Omental fat pad (tissue), 3 donors: ENCODE measurements at regions not wholly inside any gene's neighbourhood (a gene's known extent, or its start where the extent isn't known, plus 50 kb on each side); places are given as distances from the start of the nearest gene placed in this dataset.

Experiments used
- ATAC-seq: fragments of 150-250 bp; one replicate; pipeline ENCODE4 v1.9.1; 2016; ENCODE audit warnings: mild to moderate bottlenecking, moderate library complexity; ENCODE audit not compliant: low FRiP score
- DNase-seq: peaks from one replicate; pipeline ENCODE4 v3.0.0-alpha.2; 2019; ENCODE audit warnings: low spot score
- TF ChIP-seq, protein P1 (sequence below), 3 donors: fragments of 450-650 bp; IDR thresholded peaks; one replicate each; pipeline ENCODE4 v1.5.1; 2016 to 2017; ENCODE audit warnings: antibody characterized with exemption in 3 of 3, mild to moderate bottlenecking in 3 of 3, moderate library complexity in 2 of 3

GRCh38 chr2:11953258-11953657 lies 206.8 kb downstream of the LPIN1 start:
- TF ChIP-seq, protein P1, sequence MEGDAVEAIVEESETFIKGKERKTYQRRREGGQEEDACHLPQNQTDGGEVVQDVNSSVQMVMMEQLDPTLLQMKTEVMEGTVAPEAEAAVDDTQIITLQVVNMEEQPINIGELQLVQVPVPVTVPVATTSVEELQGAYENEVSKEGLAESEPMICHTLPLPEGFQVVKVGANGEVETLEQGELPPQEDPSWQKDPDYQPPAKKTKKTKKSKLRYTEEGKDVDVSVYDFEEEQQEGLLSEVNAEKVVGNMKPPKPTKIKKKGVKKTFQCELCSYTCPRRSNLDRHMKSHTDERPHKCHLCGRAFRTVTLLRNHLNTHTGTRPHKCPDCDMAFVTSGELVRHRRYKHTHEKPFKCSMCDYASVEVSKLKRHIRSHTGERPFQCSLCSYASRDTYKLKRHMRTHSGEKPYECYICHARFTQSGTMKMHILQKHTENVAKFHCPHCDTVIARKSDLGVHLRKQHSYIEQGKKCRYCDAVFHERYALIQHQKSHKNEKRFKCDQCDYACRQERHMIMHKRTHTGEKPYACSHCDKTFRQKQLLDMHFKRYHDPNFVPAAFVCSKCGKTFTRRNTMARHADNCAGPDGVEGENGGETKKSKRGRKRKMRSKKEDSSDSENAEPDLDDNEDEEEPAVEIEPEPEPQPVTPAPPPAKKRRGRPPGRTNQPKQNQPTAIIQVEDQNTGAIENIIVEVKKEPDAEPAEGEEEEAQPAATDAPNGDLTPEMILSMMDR (IDR thresholded peaks at IDR 0.05) = no peak

DNA sequence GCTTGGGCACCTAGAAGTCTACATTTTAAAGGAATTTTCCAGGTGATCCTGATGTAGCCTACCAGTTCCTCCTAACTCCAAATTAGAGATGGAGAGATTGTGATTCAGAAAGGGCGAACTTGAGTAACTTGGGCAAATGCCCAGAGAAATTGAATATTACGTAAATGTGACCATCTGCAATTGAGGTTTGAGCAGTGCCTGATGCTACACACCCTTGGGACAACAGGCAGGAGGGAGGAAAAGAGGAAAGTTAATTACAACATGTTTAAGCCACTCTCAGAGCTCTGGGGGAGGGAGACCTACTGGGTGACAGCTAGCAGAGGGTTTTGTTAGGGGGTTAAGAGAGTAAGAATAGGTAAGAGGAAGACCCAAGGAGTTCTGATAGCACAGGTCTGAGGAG lies 208.9 kb downstream of the LPIN1 start:
- no peak for DNase-seq
- no peak for ATAC-seq
- TF ChIP-seq, protein P1 (IDR thresholded peaks at IDR 0.05) = no peak

More at GRCh38 chr2:11953258-11953657, 206.8 kb downstream of the LPIN1 start:
- ATAC-seq (no peak), DNase-seq (no peak)

- no peak for ATAC-seq
- no peak for DNase-seq
- TF ChIP-seq, protein P1 (IDR thresholded peaks at IDR 0.05) = no peak
These were observed 209.5 kb downstream of the LPIN1 start for GRCh38 chr2:11955884-11956291.

- no peak for DNase-seq
- no peak for ATAC-seq
- TF ChIP-seq, protein P1 (IDR thresholded peaks at IDR 0.05) = no peak
These were observed 216.4 kb downstream of the LPIN1 start for GRCh38 chr2:11962707-11963328.

DNA sequence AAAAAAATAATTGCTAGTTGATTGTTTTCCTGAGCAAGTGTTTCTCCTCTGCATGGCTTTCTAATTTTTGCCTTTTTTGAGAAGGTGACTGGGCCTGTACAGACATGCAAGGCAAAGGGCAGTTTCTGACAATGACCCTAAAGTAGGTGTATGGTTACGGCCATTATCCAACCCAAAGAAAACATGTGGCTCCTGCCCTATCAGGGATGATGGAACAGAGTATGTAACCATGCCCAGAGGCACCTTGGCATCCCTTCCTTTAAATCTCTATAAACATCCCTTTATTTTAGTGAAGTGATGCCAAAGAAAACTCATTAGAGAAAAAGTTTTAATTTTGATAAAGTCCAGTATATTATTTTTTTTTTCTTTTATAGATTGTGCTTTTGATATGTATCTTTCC lies 217.5 kb downstream of the LPIN1 start:
- TF ChIP-seq, protein P1 (IDR thresholded peaks at IDR 0.05) = no peak
- DNase-seq (no peak), ATAC-seq (no peak)

DNA sequence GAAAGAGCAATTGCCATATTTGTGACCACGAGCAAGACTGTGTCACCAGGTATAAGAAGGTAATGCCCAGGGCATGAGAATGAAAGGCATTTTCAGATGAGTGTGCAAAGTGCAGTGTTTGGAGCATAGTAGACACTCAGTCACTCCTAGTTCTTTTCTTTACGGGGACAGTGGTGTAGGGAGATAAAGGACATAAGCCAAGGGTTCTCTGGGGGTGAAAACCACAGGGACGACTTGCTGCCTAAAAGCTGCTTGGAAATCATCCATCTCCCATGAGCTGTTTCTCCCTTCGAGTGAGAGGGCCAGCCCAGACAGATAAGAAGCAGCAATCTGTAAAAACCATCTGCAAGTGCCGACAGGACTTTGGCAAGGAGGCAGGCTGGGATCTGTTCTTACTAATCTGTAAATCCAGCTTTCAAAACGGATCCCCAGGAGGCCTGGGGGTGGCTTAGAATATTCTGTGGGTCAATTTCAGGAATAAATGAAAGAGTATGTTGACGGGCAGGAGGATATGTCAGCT lies 221.6 kb downstream of the LPIN1 start:
- ATAC-seq (peak; percentile 23), DNase-seq (no peak)
- TF ChIP-seq, protein P1 (IDR thresholded peaks at IDR 0.05) = no peak

DNA sequence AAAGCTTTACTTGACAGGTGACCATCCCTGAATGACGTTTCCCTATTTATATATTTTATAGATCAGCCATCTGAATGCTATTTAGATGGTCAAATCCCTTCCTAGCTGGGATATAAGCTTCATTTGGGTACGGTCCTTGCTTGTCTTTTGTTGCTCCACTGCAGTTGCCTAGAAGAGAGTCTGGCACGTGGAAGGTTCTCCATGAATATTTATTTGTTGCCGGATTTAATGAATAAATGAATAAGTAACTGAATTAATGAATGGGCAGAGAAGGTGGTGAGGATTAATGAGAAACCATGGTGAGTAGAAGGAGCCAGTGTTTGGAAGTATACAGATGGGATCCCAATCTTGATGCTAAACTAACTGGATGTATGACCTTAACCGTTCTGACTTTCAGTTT lies 222.1 kb downstream of the LPIN1 start:
- DNase-seq = no peak
- TF ChIP-seq, protein P1 (IDR thresholded peaks at IDR 0.05) = no peak
- no peak for ATAC-seq
